H9 (cell line): ENCODE measurements at regions not wholly inside any gene's neighbourhood (a gene's known extent, or its start where the extent isn't known, plus 50 kb on each side); places are given as distances from the start of the nearest gene placed in this dataset.

Experiments
- DNase-seq: peaks from one replicate; pipeline ENCODE4 v3.0.0-alpha.2; 2017
- H2AFZ ChIP-seq: one replicate; pipeline ENCODE4 v1.6.1; 2013; ENCODE audit warnings: mild to moderate bottlenecking, low read length, control low read depth, moderate library complexity
- H2AK5ac ChIP-seq: 2 replicates; pipeline ENCODE4 v1.6.1; 2013; ENCODE audit warnings: low read length, control low read depth, mixed read lengths; ENCODE audit not compliant: insufficient read length
- H2BK120ac ChIP-seq: one replicate; pipeline ENCODE4 v1.6.1; 2013; ENCODE audit warnings: low read depth, mild to moderate bottlenecking, low read length, control low read depth, inconsistent platforms; ENCODE audit not compliant: poor library complexity, severe bottlenecking
- H2BK12ac ChIP-seq: 2 replicates; pipeline ENCODE4 v1.6.1; 2013; ENCODE audit warnings: low read length, control low read depth, mixed read lengths, low read depth; ENCODE audit not compliant: insufficient read length
- H2BK15ac ChIP-seq: 2 replicates; pipeline ENCODE4 v1.6.1; 2013; ENCODE audit warnings: low read depth, low read length, control low read depth
- H2BK20ac ChIP-seq: one replicate; pipeline ENCODE4 v1.6.1; 2013; ENCODE audit warnings: low read depth, mild to moderate bottlenecking, low read length, control low read depth, inconsistent platforms; ENCODE audit not compliant: poor library complexity, severe bottlenecking
- H2BK5ac ChIP-seq: 2 replicates; pipeline ENCODE4 v1.6.1; 2013; ENCODE audit warnings: low read length, control low read depth, mixed read lengths; ENCODE audit not compliant: insufficient read length
- H3K14ac ChIP-seq: 2 replicates; pipeline ENCODE4 v1.6.1; 2013; ENCODE audit warnings: low read length, control low read depth; ENCODE audit not compliant: insufficient read depth
- H3K18ac ChIP-seq: 2 replicates; pipeline ENCODE4 v1.6.1; 2013; ENCODE audit warnings: low read depth, mild to moderate bottlenecking, mixed read lengths, low read length, control low read depth; ENCODE audit not compliant: insufficient read length
- H3K23ac ChIP-seq: 2 replicates; pipeline ENCODE4 v1.6.1; 2013; ENCODE audit warnings: low read length, control low read depth, mixed read lengths, low read depth; ENCODE audit not compliant: insufficient read length
- H3K23me2 ChIP-seq: 2 replicates; pipeline ENCODE4 v1.6.1; 2013; ENCODE audit warnings: low read depth, mild to moderate bottlenecking, mixed read lengths, low read length, control low read depth; ENCODE audit not compliant: insufficient read length, poor library complexity, severe bottlenecking
- H3K27ac ChIP-seq: 2 replicates; pipeline ENCODE4 v1.5.1; 2013; ENCODE audit warnings: low read length, control low read depth, mixed read lengths, low read depth; ENCODE audit not compliant: insufficient read length
- H3K27me3 ChIP-seq: 2 replicates; pipeline ENCODE4 v1.6.1; 2013; ENCODE audit warnings: low read length, control low read depth, inconsistent platforms; ENCODE audit not compliant: insufficient read depth
- H3K4ac ChIP-seq: 2 replicates; pipeline ENCODE4 v1.6.1; 2013; ENCODE audit warnings: low read depth, mild to moderate bottlenecking, control low read depth, inconsistent platforms, low read length, moderate library complexity
- H3K4me1 ChIP-seq: 2 replicates; pipeline ENCODE4 v1.6.1; 2013; ENCODE audit warnings: low read length, control low read depth, inconsistent platforms; ENCODE audit not compliant: insufficient read depth
- H3K4me2 ChIP-seq: 2 replicates; pipeline ENCODE4 v1.6.1; 2013; ENCODE audit warnings: low read length, control low read depth, mixed read lengths; ENCODE audit not compliant: insufficient read length, insufficient read depth
- H3K56ac ChIP-seq: 2 replicates; pipeline ENCODE4 v1.6.1; 2013; ENCODE audit warnings: low read depth, mild to moderate bottlenecking, mixed read lengths, low read length, control low read depth; ENCODE audit not compliant: insufficient read length
- H3K79me1 ChIP-seq: 2 replicates; pipeline ENCODE4 v1.6.1; 2013; ENCODE audit warnings: low read depth, mild to moderate bottlenecking, moderate library complexity, low read length, control low read depth, inconsistent platforms; ENCODE audit not compliant: insufficient read depth, poor library complexity, severe bottlenecking
- H3K79me2 ChIP-seq: 2 replicates; pipeline ENCODE4 v1.6.1; 2013; ENCODE audit warnings: low read length, control low read depth, inconsistent platforms; ENCODE audit not compliant: insufficient read depth
- H3K9ac ChIP-seq: 2 replicates; pipeline ENCODE4 v1.6.1; 2013; ENCODE audit warnings: low read length, control low read depth, mixed read lengths; ENCODE audit not compliant: insufficient read length; ENCODE audit errors: extremely low read depth
- H3K9me3 ChIP-seq: one replicate; pipeline ENCODE4 v1.6.1; 2013; ENCODE audit warnings: low read depth, low read length, inconsistent platforms; ENCODE audit not compliant: control insufficient read depth
- H3T11ph ChIP-seq: one replicate; pipeline ENCODE4 v1.6.1; 2013; ENCODE audit warnings: mild to moderate bottlenecking, low read length, control low read depth, inconsistent platforms
- H4K20me1 ChIP-seq: one replicate; pipeline ENCODE4 v1.6.1; 2013; ENCODE audit not compliant: control insufficient read depth, insufficient read length, insufficient read depth
- H4K5ac ChIP-seq: 2 replicates; pipeline ENCODE4 v1.6.1; 2013; ENCODE audit warnings: low read depth, mild to moderate bottlenecking, mixed read lengths, low read length, control low read depth; ENCODE audit not compliant: insufficient read length
- H4K8ac ChIP-seq: replicated peaks from 2 replicates; pipeline ENCODE4 v1.6.1; 2013; ENCODE audit warnings: low read length, control low read depth, mixed read lengths, low read depth; ENCODE audit not compliant: insufficient read length
- H4K91ac ChIP-seq: 2 replicates; pipeline ENCODE4 v1.6.1; 2013; ENCODE audit warnings: low read depth, mild to moderate bottlenecking, moderate library complexity, mixed read lengths, low read length, control low read depth; ENCODE audit not compliant: insufficient read length
- H3K27ac Mint-ChIP-seq, 3 experiments: 2 replicates in 2 of 3; 3 replicates in 1 of 3; pipeline ENCODE4 v1.8.0; 2020 to 2021; ENCODE audit warnings: mixed read lengths in 3 of 3, mild to moderate bottlenecking in 1 of 3, moderate library complexity in 1 of 3
- H3K27me3 Mint-ChIP-seq: 2 replicates; pipeline ENCODE4 v1.8.0; 2021; ENCODE audit warnings: low read depth, mild to moderate bottlenecking, moderate library complexity, mixed read lengths
- H3K36me3 Mint-ChIP-seq, 3 experiments: 2 replicates in 2 of 3; 3 replicates in 1 of 3; pipeline ENCODE4 v1.8.0; 2020 to 2021; ENCODE audit warnings: low read depth in 3 of 3, mixed read lengths in 3 of 3; ENCODE audit not compliant: insufficient read depth in 1 of 3
- H3K4me1 Mint-ChIP-seq, 2 experiments: 2 replicates each; pipeline ENCODE4 v1.8.0; 2020; ENCODE audit warnings: mixed read lengths in 2 of 2
- H3K4me3 Mint-ChIP-seq, 2 experiments: 2 replicates in 1 of 2; 3 replicates in 1 of 2; pipeline ENCODE4 v1.8.0; 2020 to 2021; ENCODE audit warnings: mild to moderate bottlenecking in 2 of 2, mixed read lengths in 2 of 2, moderate library complexity in 1 of 2
- H3K9me3 Mint-ChIP-seq, 2 experiments: 2 replicates in 1 of 2; 3 replicates in 1 of 2; pipeline ENCODE4 v1.8.0; 2020; ENCODE audit warnings: mild to moderate bottlenecking in 2 of 2, mixed read lengths in 2 of 2, moderate library complexity in 1 of 2
- WGBS: extraction: QIAGEN DNeasy Blood & Tissue Kit; methylation state at CpG from one replicate; pipeline ENCODE4 v1.1.7; 2013; ENCODE audit warnings: missing lambda C conversion rate, low lambda C conversion rate, mixed read lengths; ENCODE audit not compliant: insufficient read length; ENCODE audit errors: extremely low coverage; 5-methylcytosine and 5-hydroxymethylcytosine counted together
- TF ChIP-seq, protein P1 (sequence below): fragments of 200-600 bp; sonication (generic); conservative IDR thresholded peaks from 3 replicates; pipeline ENCODE4 v1.8.0; 2021; ENCODE audit warnings: antibody characterized with exemption, mild to moderate bottlenecking

DNA sequence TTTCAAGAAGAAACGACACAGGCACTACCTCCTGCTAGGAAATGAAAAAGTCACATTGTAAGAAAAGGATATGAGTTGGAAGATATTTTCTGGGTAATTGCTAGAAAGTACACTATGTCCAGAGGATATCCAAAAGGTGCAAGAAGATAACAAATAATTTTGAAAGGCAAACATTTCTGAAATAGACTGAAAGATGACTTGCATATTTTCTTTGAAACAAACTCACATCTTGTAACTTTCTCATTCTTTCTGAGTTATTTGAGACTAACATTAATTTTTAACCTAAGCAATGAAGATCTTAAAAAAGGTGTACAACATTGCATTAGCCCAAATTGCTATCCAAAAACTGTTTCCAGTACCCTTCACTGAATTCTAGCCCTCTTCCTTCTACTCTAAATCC is 79.6 kb upstream of the KCTD3 start:
- Histone ChIP-seq H3K18ac (no peak overlapping the region), H2BK12ac (no peak overlapping the region), H3K23ac (no peak overlapping the region), H4K5ac (no peak overlapping the region), H2BK5ac (no peak overlapping the region), H3K79me2 (no peaks in the 10 kb centered on the region), H3K4ac (no peak overlapping the region), H4K8ac (no peak overlapping the region), H3K14ac (no peak overlapping the region), H3K9me3 (no peaks in the 10 kb centered on the region), H2AFZ (no peak overlapping the region), H2BK15ac (no peak overlapping the region), H3K79me1 (no peaks in the 10 kb centered on the region), H3K27ac (no peak overlapping the region), H2AK5ac (no peak overlapping the region), H3K27me3 (no peaks in the 10 kb centered on the region), H2BK120ac (no peak overlapping the region), H3K4me2 (no peak overlapping the region), H3K4me1 (peaks cover 5% of the 10 kb centered on the region; the same call in 1 of the 2 replicates), H3T11ph (no peak overlapping the region), H3K9ac (no peak overlapping the region), H2BK20ac (no peak overlapping the region), H3K56ac (no peak overlapping the region), H4K91ac (no peak overlapping the region), H3K23me2 (no peaks in the 10 kb centered on the region), H4K20me1 (no peaks in the 10 kb centered on the region)
- H3K27me3 Mint-ChIP-seq, result no peaks in the 10 kb centered on the region; the same call in 1 of the 2 replicates
- H3K9me3 Mint-ChIP-seq, result peaks cover 11 to 12% of the 10 kb centered on the region in 2 experiments
- no CpG with 5 or more reads among the region's 1 CpG for WGBS
- no peak overlapping the region; a peak in 1 of 7 replicates for H3K27ac Mint-ChIP-seq
- peaks cover 7 to 12% (median 12%) of the 10 kb centered on the region in 3 experiments for H3K36me3 Mint-ChIP-seq
- peaks cover 9 to 19% of the 10 kb centered on the region in 2 experiments for H3K4me1 Mint-ChIP-seq
- TF ChIP-seq, protein P1, sequence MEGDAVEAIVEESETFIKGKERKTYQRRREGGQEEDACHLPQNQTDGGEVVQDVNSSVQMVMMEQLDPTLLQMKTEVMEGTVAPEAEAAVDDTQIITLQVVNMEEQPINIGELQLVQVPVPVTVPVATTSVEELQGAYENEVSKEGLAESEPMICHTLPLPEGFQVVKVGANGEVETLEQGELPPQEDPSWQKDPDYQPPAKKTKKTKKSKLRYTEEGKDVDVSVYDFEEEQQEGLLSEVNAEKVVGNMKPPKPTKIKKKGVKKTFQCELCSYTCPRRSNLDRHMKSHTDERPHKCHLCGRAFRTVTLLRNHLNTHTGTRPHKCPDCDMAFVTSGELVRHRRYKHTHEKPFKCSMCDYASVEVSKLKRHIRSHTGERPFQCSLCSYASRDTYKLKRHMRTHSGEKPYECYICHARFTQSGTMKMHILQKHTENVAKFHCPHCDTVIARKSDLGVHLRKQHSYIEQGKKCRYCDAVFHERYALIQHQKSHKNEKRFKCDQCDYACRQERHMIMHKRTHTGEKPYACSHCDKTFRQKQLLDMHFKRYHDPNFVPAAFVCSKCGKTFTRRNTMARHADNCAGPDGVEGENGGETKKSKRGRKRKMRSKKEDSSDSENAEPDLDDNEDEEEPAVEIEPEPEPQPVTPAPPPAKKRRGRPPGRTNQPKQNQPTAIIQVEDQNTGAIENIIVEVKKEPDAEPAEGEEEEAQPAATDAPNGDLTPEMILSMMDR, result no peak
- H3K4me3 Mint-ChIP-seq, result no peak overlapping the region
- DNase-seq, result no peak
